ENCODE measurements at regions not wholly inside any gene's neighbourhood (a gene's known extent, or its start where the extent isn't known, plus 50 kb on each side); places are given as distances from the start of the nearest gene placed in this dataset.

DNA sequence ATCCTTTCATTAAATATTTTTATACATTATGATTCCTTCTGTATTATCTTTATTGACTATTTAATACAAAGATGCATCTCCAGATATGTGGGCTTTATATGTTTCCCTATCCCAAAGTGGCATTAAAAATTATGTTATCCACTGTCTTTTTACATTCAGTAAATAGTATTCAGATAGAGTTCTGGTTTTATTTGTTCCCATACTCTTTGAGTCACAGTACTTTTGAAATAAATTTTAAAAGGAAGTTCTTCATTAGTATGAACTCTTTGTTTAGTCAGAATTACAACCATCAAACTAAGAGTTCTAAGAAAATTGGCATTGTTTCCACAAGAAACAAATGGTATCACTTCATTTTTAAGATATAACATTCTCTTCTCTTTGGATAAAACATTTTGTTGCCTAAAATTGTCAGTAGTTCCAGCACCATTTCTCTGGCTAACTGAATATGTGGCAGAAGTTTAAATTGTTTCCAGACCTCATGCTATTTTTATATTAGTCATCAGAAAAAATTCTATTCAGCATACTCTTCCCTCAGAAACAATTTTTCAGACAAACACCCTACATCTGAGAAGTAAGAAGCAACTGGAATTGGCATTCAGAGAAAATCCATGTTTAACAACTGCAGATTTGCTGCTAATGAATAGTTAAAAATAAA is 88.5 kb upstream of the COL5A2 start:
- peak; percentile 78 for DNase-seq (ENCODE audit: low read depth)

DNA sequence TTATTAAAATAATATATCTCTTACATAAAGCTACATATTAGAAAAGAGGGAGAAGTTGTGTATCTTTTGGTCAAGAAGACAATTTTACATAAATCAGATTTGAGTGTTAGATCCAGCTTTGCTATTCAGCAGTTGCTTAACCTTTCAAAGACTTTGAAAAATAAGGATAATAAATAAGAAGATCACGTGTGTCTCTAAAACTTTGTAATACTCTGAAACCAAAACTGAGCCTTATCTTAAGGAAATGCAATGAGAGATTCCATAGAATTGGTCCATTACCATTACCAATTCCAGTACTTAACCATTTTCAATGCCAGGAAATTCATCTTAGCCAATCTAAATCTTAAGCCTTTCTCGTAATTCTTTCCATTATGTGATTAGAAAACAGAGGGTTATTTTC is 89.2 kb upstream of the COL5A2 start:
- DNase-seq (ENCODE audit: low read depth): no peak

GRCh38 chr2:189273734-189274133 is 94.2 kb upstream of the COL5A2 start:
- no peak for DNase-seq (ENCODE audit: low read depth)

DNA sequence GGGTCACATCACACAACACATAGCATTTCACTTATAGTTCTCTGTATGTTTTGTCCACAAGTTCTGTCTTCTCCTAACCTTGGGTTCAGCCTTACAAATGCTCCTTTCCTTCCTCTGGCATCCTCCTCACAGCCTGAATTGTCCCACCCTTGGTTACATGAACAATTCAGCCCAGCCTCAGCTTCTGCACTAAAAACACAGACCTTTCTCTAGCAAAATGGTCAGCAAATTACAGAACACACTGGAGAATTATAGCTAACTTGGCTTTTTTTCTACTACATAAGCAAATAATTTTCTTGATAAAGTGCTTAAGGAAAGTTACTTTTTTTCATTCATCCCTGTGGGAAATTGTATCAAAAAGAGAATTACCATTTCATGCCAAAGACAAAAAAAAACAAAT is 94.8 kb upstream of the COL5A2 start:
- no peak for DNase-seq (ENCODE audit: low read depth)

DNA sequence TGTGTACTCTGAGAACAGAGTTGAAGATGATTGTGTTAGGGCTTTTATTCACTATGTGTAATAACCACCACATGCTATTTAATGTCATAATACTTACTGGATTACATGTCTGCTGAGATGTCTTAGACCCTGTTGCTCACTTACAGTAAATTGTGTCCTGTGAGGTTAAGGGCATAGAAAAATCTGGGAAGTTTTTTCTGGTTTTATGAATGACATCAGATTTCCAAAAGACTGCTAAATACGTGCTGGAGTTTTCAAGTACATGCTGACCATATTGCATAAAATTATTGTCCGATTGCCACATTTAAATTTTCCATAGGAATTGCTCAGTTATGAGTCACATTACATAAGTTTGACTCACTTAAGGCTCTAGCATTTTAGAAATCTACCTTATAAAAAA is 96.7 kb upstream of the COL5A2 start:
- peak; percentile 94 for DNase-seq (ENCODE audit: low read depth)

DNA sequence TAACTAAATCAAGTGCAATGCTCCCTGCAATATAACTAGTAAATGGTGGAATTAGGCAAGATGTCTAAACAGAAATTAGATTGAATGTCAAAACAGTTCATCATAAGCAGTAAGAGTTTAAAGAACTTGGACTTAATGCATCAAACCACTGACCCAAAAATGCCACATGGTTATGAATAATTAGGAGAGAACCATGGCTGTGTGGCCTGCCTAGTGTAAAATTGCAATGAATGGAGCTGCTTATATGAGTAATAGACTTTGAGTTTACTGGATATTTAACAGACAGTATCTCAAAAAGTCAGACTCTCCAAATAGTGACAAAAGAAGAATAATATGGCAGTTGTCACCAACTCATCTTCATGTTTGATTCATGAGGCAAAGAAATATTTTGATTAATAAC is 101.6 kb upstream of the COL5A2 start:
- peak; percentile 40 for DNase-seq (ENCODE audit: low read depth)

DNA sequence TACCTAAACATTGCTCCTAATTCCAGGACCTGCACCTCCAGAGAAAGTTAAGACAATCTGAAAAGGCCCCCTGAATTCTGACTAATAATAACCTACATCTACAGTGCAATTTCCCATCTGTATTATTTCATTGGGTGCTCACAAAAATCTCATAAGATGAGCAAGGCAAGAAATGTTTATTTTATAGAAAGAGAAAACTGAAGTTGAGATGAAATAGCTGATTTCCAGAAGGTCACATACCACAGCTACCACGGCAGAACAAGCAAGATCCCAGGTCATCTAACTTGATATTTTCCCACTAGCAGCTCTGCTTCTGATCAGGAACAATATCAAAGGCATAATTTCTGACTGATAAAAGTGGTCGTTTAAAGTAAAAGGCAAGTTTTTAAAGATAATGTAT is 105.8 kb upstream of the COL5A2 start:
- DNase-seq (ENCODE audit: low read depth): no peak

DNA sequence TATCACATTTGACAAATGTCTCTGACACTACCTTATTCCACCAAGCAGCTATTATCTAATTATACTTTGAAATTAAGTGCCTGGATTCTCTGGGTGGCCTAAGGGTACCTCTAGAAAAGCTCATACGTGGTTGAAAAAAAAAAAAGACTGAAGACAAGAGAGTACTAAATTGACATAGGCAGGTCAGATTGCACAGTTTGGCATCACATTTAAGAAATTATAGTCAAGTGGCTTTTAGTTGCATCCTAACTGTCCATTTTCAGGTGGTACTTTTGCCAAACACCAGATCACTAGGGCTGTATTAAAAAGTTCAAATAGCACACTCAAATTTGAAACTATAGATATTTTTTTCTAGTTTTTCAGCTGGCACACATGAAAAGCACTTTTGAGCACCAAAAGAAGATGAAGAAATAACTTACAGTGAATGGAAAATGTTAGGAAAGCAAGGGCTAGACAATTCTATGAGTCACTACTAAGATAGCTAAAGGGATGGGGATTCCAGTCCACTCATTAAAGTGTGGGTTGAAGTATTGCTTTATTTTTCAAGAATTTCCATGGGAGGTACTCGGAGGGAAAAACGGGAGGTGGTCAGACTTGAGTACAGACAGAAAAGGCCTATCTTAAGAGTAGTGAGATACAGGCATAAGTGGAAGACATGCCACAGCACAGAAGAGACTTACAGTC is 106.5 kb upstream of the COL5A2 start:
- DNase-seq (ENCODE audit: low read depth): peak; percentile 90

DNA sequence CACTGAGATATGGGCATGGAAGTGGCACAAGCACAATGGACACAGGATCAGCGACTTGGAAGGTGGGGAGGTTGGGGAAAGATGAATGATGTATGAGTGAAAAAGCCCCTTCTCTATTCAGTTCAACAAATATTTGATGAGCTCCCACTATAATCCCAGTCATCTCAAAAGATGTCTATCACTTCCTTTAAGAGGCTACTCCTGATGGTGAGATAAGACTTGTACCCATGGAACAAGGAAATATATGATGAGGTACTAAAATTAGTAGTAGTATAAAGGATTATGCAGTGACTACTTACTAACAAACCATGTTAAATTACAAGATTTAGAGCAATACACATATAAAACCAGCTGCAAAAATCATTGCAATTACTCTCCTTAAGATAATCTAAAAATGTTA is 107.8 kb upstream of the COL5A2 start:
- no peak for DNase-seq (ENCODE audit: low read depth)

GRCh38 chr2:189287982-189288521 is 108.5 kb upstream of the COL5A2 start:
- DNase-seq (ENCODE audit: low read depth): peak; percentile 78

DNA sequence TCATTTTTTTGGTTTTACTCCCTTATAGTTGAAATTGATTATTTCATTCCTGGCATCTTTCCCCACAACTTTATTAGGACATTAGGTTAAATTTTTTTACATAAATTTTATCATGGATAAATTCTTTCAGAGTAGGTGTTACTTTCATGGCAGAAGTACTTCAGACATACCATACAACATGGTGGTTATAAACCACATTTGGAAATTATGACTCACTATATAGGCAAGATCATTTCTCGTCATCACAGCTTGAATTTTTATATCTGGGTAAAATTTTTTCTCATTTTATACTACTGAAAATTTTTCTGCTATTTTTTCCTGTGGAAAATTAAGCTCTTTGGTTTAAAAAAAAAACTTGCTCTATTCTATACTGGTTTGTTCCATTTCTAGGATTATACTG is 111.9 kb upstream of the COL5A2 start:
- DNase-seq (ENCODE audit: low read depth): no peak

GRCh38 chr2:189293164-189293563 is 113.6 kb upstream of the COL5A2 start:
- DNase-seq (ENCODE audit: low read depth): peak; percentile 75

- peak; percentile 46 for DNase-seq (ENCODE audit: low read depth)
Observed at GRCh38 chr2:189297446-189297845, 117.9 kb upstream of the COL5A2 start.

- DNase-seq (ENCODE audit: low read depth): no peak
Observed at GRCh38 chr2:189298038-189298437, 118.5 kb upstream of the COL5A2 start.

GRCh38 chr2:189298481-189298880 is 118.9 kb upstream of the COL5A2 start:
- no peak for DNase-seq (ENCODE audit: low read depth)

DNA sequence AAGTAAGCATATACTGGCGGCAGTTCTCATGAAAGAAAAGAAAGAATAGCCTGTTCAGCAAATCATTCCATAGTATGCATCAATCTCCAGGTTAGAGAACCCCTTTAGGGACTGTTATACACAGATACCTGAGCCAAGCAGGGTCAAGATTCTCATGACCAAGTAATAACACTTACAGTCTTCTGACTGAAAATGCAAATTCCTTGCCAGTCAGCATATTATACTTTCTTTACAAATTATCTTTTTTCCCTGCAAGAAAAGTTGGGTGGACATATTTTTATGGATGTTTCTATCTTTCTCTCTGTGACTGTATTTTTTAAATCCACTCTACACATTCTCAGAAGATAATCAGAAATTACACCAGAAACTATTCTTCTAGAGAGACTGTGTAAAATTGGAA is 120.4 kb upstream of the COL5A2 start:
- no peak for DNase-seq (ENCODE audit: low read depth)

GRCh38 chr2:189300916-189301315 is 121.4 kb upstream of the COL5A2 start:
- DNase-seq (ENCODE audit: low read depth): no peak

- no peak for DNase-seq (ENCODE audit: low read depth)
Observed at GRCh38 chr2:189302274-189302948, 122.8 kb upstream of the COL5A2 start.

DNA sequence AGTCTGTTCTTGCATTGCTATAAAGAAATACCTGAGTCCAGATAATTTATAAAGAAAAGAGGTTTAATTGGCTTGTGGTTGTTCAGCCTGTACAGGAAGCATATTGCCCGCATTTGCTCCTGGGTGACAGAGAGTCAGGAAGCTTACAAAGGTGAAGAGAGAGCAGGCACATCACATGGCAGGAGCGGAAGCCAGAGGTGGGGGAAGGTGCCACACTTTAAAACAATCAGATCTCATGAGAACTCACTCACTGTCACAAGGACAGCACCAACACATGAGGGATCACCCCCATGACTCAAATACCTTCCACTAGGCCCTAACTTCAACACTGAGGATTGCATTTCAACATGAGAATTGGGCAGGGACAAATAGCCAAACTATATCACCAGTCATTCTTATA is 124.8 kb upstream of the COL5A2 start:
- no peak for DNase-seq (ENCODE audit: low read depth)

DNA sequence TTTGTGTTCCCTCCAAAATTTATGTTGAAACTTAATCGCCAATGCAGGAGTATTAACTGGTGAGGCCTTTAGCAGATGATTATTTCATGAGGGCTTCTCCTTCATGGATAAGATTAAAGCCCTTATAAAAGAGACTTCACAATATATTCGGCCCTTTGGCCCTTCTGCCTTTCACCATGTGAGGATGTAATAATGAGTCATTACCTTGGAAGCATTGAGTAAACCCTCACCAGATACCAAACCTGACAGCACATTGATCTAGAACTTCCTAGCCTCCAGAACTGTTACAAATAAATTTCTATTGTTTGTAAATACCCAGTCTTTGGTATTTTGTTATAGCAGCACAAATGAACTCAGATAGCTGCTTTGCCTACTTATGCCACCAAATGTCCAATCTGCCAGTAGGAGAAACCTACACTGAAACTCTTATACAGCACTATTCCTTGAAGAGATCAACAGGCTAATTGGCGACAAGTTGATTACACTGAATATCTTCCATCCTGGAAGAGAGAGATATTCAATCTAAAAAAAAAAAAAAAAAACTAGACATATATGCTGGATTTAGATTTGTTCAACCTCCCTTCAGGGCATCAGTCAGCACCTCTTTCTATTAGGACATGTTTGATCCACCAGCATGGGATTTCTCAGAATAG is 125.9 kb upstream of the COL5A2 start:
- peak; percentile 8 for DNase-seq (ENCODE audit: low read depth)

GRCh38 chr2:189306525-189306924 is 127.0 kb upstream of the COL5A2 start:
- DNase-seq (ENCODE audit: low read depth): no peak

DNA sequence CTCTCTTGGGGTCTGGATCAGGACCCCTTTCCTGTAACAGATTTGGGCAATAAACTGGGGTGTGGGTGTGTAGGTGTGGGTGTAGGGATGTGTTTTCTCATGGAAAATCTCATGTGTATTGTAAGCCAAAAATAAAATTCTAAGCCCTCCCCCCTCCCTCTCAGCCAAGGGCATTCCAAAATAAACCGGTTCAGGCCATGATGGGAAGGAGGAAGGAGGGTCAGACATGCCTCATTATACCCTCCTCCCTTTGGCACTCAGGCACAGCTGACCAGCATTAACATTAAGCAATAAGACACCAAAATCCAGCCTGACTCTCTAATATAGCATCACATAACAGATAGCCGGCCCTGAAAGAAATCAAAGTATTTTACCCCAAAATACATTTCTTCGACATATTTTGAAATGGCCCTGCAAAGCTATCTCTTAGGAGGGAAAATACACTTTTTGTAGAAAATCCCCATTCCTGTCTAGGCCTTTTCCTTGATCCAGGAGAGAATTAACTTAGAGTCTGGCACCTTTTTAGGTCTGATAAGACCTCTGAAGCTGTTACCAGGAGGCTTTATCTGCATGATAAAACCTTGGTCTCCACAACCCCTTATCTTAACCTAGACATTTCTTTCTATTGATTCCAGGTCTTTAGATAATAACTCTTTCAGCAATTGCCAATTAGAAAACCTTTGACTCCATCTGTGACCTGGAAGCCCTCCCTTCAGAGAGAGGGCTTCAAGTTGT is 128.7 kb upstream of the COL5A2 start:
- DNase-seq (ENCODE audit: low read depth): no peak

All from fibroblast of gingiva (primary cell).